CD4-positive, alpha-beta T cell treated with Interleukin-10 for 1 hour (primary cell): ENCODE measurements at regions not wholly inside any gene's neighbourhood (a gene's known extent, or its start where the extent isn't known, plus 50 kb on each side); places are given as distances from the start of the nearest gene placed in this dataset.
A peak's percentile ranks its signal among the peaks of the same experiment; 100 is the strongest.

Experiments used
- DNase-seq: peaks from one replicate; pipeline ENCODE4 v3.0.0-alpha.2; 2020

GRCh38 chr2:234438305-234438977 lies 58.4 kb downstream of the ARL4C start:
- no peak for DNase-seq

- no peak for DNase-seq
These were observed 59.1 kb downstream of the ARL4C start for GRCh38 chr2:234437642-234438304.

GRCh38 chr2:234436482-234436837 lies 60.4 kb downstream of the ARL4C start:
- no peak for DNase-seq

- DNase-seq = no peak
These were observed 60.9 kb downstream of the ARL4C start for GRCh38 chr2:234435836-234436481.

GRCh38 chr2:234433201-234433600 lies 63.7 kb downstream of the ARL4C start:
- no peak for DNase-seq

- DNase-seq = no peak
These were observed 66.0 kb downstream of the ARL4C start for GRCh38 chr2:234430871-234431270.

GRCh38 chr2:234429265-234429664 lies 67.6 kb downstream of the ARL4C start:
- no peak for DNase-seq

GRCh38 chr2:234427081-234428061 lies 69.5 kb downstream of the ARL4C start:
- DNase-seq = peak; percentile 48

GRCh38 chr2:234426616-234427015 lies 70.3 kb downstream of the ARL4C start:
- peak; percentile 24 for DNase-seq

- DNase-seq = peak; percentile 86
These were observed 71.0 kb downstream of the ARL4C start for GRCh38 chr2:234425639-234426603.

GRCh38 chr2:234423884-234424283 lies 73.0 kb downstream of the ARL4C start:
- DNase-seq = peak; percentile 27

- peak; percentile 73 for DNase-seq
These were observed 73.9 kb downstream of the ARL4C start for GRCh38 chr2:234422981-234423431.

- DNase-seq = peak; percentile 31
These were observed 74.6 kb downstream of the ARL4C start for GRCh38 chr2:234422273-234422732.

GRCh38 chr2:234420408-234420807 lies 76.5 kb downstream of the ARL4C start:
- peak; percentile 45 for DNase-seq

GRCh38 chr2:234419726-234420125 lies 77.2 kb downstream of the ARL4C start:
- DNase-seq = no peak

- no peak for DNase-seq
These were observed 81.2 kb downstream of the ARL4C start for GRCh38 chr2:234415706-234416105.

- no peak for DNase-seq
These were observed 82.3 kb downstream of the ARL4C start for GRCh38 chr2:234414596-234414995.

- no peak for DNase-seq
These were observed 84.2 kb downstream of the ARL4C start for GRCh38 chr2:234412726-234413125.

- DNase-seq = no peak
These were observed 85.1 kb downstream of the ARL4C start for GRCh38 chr2:234411793-234412192.

GRCh38 chr2:234410526-234410925 lies 86.4 kb downstream of the ARL4C start:
- no peak for DNase-seq

- no peak for DNase-seq
These were observed 87.3 kb downstream of the ARL4C start for GRCh38 chr2:234409590-234409989.

- no peak for DNase-seq
These were observed 90.8 kb downstream of the ARL4C start for GRCh38 chr2:234406085-234406484.
